HepG2 (cell line): ENCODE measurements at regions not wholly inside any gene's neighbourhood (a gene's known extent, or its start where the extent isn't known, plus 50 kb on each side); places are given as distances from the start of the nearest gene placed in this dataset.

Experiments used
- ATAC-seq: fragments of 200-7000 bp; cut with Tn5 transposase; 3 replicates; pipeline ENCODE4 v1.9.1; 2020; ENCODE audit warnings: mild to moderate bottlenecking, moderate library complexity
- BruUV-seq: library from RNA; stranded (reverse); fragments of 400-500 nt; replicated peaks from 2 replicates; lab custom pipeline; 2021; lab: Mats Ljungman, UMichigan
- CTCF ChIA-PET: fragments of 300-600 bp; formaldehyde crosslinking; extraction: SDS; loops from one replicate; lab custom pipeline; 2021; ENCODE audit warnings: low total read pairs, inconsistent platforms, low intra/inter-chr PET ratio; lab: Yijun Ruan, JAX
- POLR2A ChIA-PET: fragments of 350-600 bp; sonication (Branson Sonifier 250); formaldehyde crosslinking; loops from one replicate; lab custom pipeline; 2020; ENCODE audit warnings: antibody characterized with exemption, inconsistent platforms; lab: Yijun Ruan, JAX
- DNase-seq: peaks from one replicate; pipeline ENCODE4 v3.0.0-alpha.2; 2015; ENCODE audit warnings: low spot score
- FAIRE-seq: peaks from 3 replicates; lab custom pipeline; 2011; peaks lifted over from hg19 to GRCh38; lab: Jason Lieb, UNC
- H2AFZ ChIP-seq: one replicate; pipeline ENCODE4 v1.6.1; 2011; ENCODE audit warnings: low read length, inconsistent platforms
- H3K27ac ChIP-seq: fragments of 300-600 bp; 3 replicates; pipeline ENCODE4 v1.8.0; 2011; ENCODE audit warnings: mixed run types, mild to moderate bottlenecking, mixed read lengths, low read length, inconsistent platforms; ENCODE audit not compliant: insufficient read depth; ENCODE audit errors: extremely low read length
- H3K27me3 ChIP-seq, 2 experiments: fragments of 200-600 bp in 1 of 2; 2 replicates in 1 of 2; 3 replicates in 1 of 2; pipeline versions ENCODE4 v1.6.0 to v1.8.0; 2011; ENCODE audit warnings: low read length in 2 of 2, mild to moderate bottlenecking in 2 of 2, moderate library complexity in 2 of 2, inconsistent platforms in 1 of 2; ENCODE audit not compliant: insufficient read depth in 2 of 2, control insufficient read depth in 1 of 2
- H3K36me3 ChIP-seq, 2 experiments: fragments of 200-600 bp in 1 of 2; replicated peaks in 1 of 2; 2 replicates in 1 of 2; 3 replicates in 1 of 2; pipeline versions ENCODE4 v1.5.1 to v1.8.0; 2011; ENCODE audit warnings: low read length in 2 of 2, inconsistent platforms in 1 of 2; ENCODE audit not compliant: insufficient read depth in 2 of 2, control insufficient read depth in 1 of 2
- H3K4me1 ChIP-seq: 2 replicates; pipeline ENCODE4 v1.5.1; 2012; ENCODE audit warnings: low read length, inconsistent platforms; ENCODE audit not compliant: insufficient read depth
- H3K4me2 ChIP-seq: 2 replicates; pipeline ENCODE4 v1.6.0; 2011; ENCODE audit warnings: low read depth, low read length, inconsistent platforms
- H3K4me3 ChIP-seq, 3 experiments: fragments of 200-600 bp in 1 of 3; sonication (generic), shearing (Covaris generic) in 1 of 3; replicated peaks in 1 of 3; 2 replicates each; pipeline ENCODE4 v1.5.1; 2011 to 2016; ENCODE audit warnings: low read length in 3 of 3, inconsistent platforms in 2 of 3, low read depth in 2 of 3, mild to moderate bottlenecking in 2 of 3, control low read depth in 1 of 3, mixed read lengths in 1 of 3; ENCODE audit not compliant: insufficient read depth in 1 of 3
- H3K79me2 ChIP-seq: one replicate; pipeline ENCODE4 v1.6.1; 2011; ENCODE audit warnings: low read length, inconsistent platforms; ENCODE audit not compliant: insufficient read depth
- H3K9ac ChIP-seq: 2 replicates; pipeline ENCODE4 v1.6.0; 2011; ENCODE audit warnings: mild to moderate bottlenecking, low read depth, low read length, inconsistent platforms; ENCODE audit not compliant: insufficient read depth
- H3K9me3 ChIP-seq: 2 replicates; pipeline ENCODE4 v1.5.1; 2012; ENCODE audit warnings: mild to moderate bottlenecking, low read length
- H4K20me1 ChIP-seq: 2 replicates; pipeline ENCODE4 v1.6.0; 2011; ENCODE audit warnings: inconsistent platforms, mild to moderate bottlenecking, low read length, moderate library complexity; ENCODE audit not compliant: insufficient read depth
- CBFB ChIP-seq: sonication (generic); formaldehyde crosslinking; IDR thresholded peaks from 2 replicates; pipeline ENCODE4 v1.4.0; 2020; ENCODE audit warnings: missing genetic modification reagents
- FOXP1 ChIP-seq, 2 experiments: fragments of 450-650 bp in 1 of 2; IDR thresholded peaks; 2 replicates each; pipeline ENCODE4 v1.6.1; 2017 to 2018; ENCODE audit warnings: antibody characterized with exemption in 1 of 2
- HMG20B ChIP-seq: conservative IDR thresholded peaks from 2 replicates; pipeline ENCODE4 v1.6.1; 2016; ENCODE audit warnings: missing genetic modification reagents, missing compliant biosample characterization
- PTBP1 ChIP-seq: fragments of 200-400 bp; formaldehyde crosslinking; IDR thresholded peaks from 2 replicates; pipeline ENCODE4 v1.6.1; 2018; ENCODE audit warnings: low read length, low read depth; ENCODE audit not compliant: poor library complexity, severe bottlenecking
- RERE ChIP-seq: IDR thresholded peaks from 2 replicates; pipeline ENCODE4 v1.6.1; 2016; ENCODE audit warnings: low read depth, missing genetic modification reagents, missing compliant biosample characterization
- SETDB1 ChIP-seq: sonication (generic); formaldehyde crosslinking; IDR thresholded peaks from 2 replicates; pipeline ENCODE4 v1.5.1; 2020; ENCODE audit warnings: missing genetic modification reagents, mild to moderate bottlenecking, borderline replicate concordance
- ZKSCAN1 ChIP-seq: fragments of 150-350 bp; IDR thresholded peaks from 2 replicates; pipeline ENCODE4 v1.6.1; 2014; ENCODE audit warnings: low read length
- ZNF644 ChIP-seq: IDR thresholded peaks from 2 replicates; pipeline ENCODE4 v1.6.1; 2016; ENCODE audit warnings: low read depth
- WGBS: methylation state at CpG from one replicate; pipeline ENCODE4 v1.1.6; 2017; ENCODE audit warnings: low lambda C conversion rate; 5-methylcytosine and 5-hydroxymethylcytosine counted together
- in situ Hi-C: cut with HindIII; loops from 2 replicates; pipeline ENCODE4 v1.10.0; 2017; ENCODE audit warnings: low pct_unique_long_range_greater_than_20kb; ENCODE audit not compliant: extremely low pct_ligation_motif_present
- intact Hi-C: fragments of 100-400 bp; cut with micrococcal nuclease; formaldehyde crosslinking; loops from one replicate; pipeline ENCODE4 v1.10.0; 2022; ENCODE audit not compliant: unreplicated experiment
- TF ChIP-seq, protein P1 (sequence below): IDR thresholded peaks from 2 replicates; pipeline ENCODE4 v1.6.1; 2016; ENCODE audit warnings: missing biosample characterization, missing genetic modification reagents, low read depth
- TF ChIP-seq, protein P2 (sequence below): sonication (generic); formaldehyde crosslinking; IDR thresholded peaks from 2 replicates; pipeline ENCODE4 v1.9.0; 2021; ENCODE audit warnings: missing genetic modification reagents, borderline replicate concordance

DNA sequence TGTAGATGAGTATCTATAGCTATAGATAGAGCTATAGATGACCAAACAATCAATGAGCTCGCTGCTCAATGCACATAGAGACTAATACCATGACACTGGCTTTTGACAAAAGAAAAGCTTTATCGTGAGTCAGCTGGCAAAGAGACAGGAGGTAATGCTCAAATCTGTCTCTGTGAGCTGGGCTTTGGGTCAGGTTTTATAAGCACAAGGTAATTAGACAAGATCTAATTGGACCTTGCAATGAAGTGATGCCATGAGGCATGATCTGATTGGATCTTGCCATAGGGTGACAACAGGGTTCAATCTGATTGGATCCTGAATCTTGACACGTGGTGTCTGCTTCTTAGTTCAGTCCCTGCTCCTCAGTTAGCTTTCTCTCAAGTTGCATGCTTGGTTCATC lies 180.7 kb upstream of the MXRA5 start:
- no peaks in the 10 kb centered on the region for H3K27me3 ChIP-seq
- H3K4me1 ChIP-seq: no peaks in the 10 kb centered on the region
- H4K20me1 ChIP-seq: no peaks in the 10 kb centered on the region
- no peak overlapping the region for H3K27ac ChIP-seq
- ChIA-PET CTCF (no interaction called here), POLR2A (no interaction called here)
- H3K79me2 ChIP-seq: no peaks in the 10 kb centered on the region
- no TSS peak for BruUV-seq
- WGBS: 0% methylated on average over 2 of the region's 3 CpGs
- no peak for DNase-seq
- H3K9ac ChIP-seq: no peak overlapping the region
- TF ChIP-seq ZNF644 (no peak), CBFB (no peak), FOXP1 (IDR thresholded peaks at IDR 0.05) (no peak), FOXP1 (CRISPR knock-in tag; IDR thresholded peaks at IDR 0.05) (no peak), PTBP1 (no peak), SETDB1 (no peak), ZKSCAN1 (no peak)
- no peak overlapping the region for H2AFZ ChIP-seq
- H3K36me3 ChIP-seq: no peaks in the 10 kb centered on the region
- in situ Hi-C loops: no loop called here
- FAIRE-seq: no peak
- intact Hi-C loops: no loop called here
- H3K4me2 ChIP-seq: no peak overlapping the region
- H3K4me3 ChIP-seq: no peak overlapping the region
- H3K9me3 ChIP-seq: no peaks in the 10 kb centered on the region
- no peak for ATAC-seq

- Histone ChIP-seq H3K9me3 (no peaks in the 10 kb centered on the region), H3K27ac (no peak overlapping the region), H3K4me2 (no peak overlapping the region), H3K9ac (no peak overlapping the region), H3K79me2 (no peaks in the 10 kb centered on the region), H2AFZ (no peak overlapping the region), H3K36me3 (no peaks in the 10 kb centered on the region), H3K27me3 (no peaks in the 10 kb centered on the region), H4K20me1 (no peaks in the 10 kb centered on the region), H3K4me3 (no peak overlapping the region), H3K4me1 (no peaks in the 10 kb centered on the region)
- ATAC-seq (no peak), DNase-seq (no peak), FAIRE-seq (no peak)
- POLR2A ChIA-PET: no interaction called here
- BruUV-seq: no TSS peak
- in situ Hi-C loops (no loop called here), intact Hi-C loops (no loop called here)
- 47% methylated on average over 2 of the region's 2 CpGs for WGBS
- CTCF ChIA-PET: no interaction called here
- TF ChIP-seq, protein P1, sequence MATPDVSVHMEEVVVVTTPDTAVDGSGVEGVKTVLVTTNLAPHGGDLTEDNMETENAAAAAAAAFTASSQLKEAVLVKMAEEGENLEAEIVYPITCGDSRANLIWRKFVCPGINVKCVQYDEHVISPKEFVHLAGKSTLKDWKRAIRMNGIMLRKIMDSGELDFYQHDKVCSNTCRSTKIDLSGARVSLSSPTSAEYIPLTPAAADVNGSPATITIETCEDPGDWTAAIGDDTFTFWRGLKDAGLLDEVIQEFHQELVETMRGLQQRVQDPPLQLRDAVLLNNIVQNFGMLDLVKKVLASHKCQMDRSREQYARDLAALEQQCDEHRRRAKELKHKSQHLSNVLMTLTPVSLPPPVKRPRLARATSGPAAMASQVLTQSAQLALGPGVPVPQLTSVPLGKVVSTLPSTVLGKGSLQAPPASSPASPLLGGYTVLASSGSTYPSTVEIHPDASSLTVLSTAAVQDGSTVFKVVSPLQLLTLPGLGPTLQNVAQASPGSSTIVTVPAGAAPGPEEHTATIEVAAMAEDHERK (CRISPR knock-in tag): no peak
- TF ChIP-seq HMG20B (CRISPR knock-in tag) (no peak), RERE (no peak)
- TF ChIP-seq, protein P2, sequence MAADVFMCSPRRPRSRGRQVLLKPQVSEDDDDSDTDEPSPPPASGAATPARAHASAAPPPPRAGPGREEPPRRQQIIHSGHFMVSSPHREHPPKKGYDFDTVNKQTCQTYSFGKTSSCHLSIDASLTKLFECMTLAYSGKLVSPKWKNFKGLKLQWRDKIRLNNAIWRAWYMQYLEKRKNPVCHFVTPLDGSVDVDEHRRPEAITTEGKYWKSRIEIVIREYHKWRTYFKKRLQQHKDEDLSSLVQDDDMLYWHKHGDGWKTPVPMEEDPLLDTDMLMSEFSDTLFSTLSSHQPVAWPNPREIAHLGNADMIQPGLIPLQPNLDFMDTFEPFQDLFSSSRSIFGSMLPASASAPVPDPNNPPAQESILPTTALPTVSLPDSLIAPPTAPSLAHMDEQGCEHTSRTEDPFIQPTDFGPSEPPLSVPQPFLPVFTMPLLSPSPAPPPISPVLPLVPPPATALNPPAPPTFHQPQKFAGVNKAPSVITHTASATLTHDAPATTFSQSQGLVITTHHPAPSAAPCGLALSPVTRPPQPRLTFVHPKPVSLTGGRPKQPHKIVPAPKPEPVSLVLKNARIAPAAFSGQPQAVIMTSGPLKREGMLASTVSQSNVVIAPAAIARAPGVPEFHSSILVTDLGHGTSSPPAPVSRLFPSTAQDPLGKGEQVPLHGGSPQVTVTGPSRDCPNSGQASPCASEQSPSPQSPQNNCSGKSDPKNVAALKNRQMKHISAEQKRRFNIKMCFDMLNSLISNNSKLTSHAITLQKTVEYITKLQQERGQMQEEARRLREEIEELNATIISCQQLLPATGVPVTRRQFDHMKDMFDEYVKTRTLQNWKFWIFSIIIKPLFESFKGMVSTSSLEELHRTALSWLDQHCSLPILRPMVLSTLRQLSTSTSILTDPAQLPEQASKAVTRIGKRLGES: no peak
Observed at GRCh38 chrX:3526731-3527130, 180.3 kb upstream of the MXRA5 start.
